ENCODE measurements at regions not wholly inside any gene's neighbourhood (a gene's known extent, or its start where the extent isn't known, plus 50 kb on each side); places are given as distances from the start of the nearest gene placed in this dataset.
"Not testable (repeated sequence)": the region's sequence is repeated elsewhere in the genome, so short reads cannot be mapped to it uniquely, and the experiment has no call there.

DNA sequence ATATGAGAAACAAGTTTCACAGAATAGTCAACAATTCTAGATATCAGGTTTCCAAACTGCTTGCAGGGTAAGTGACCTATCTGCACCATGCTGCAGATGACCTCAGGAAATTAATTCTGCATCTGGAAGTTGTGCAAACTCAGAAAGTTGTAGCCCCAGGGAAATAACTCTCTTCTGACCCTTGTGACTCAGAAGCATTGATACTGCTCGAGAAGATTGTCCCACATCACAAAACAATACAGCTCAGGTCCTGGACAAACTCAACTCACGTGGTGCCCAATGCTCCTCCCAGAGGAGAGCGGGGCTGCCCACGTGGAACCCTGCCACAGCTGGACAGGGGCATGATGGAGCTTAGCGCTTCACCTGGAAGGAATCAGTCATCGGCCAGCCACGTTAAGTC is 221.9 kb upstream of the LRRC61 start:
- DNase-seq (ENCODE audit: low spot score) = not testable (repeated sequence)

DNA sequence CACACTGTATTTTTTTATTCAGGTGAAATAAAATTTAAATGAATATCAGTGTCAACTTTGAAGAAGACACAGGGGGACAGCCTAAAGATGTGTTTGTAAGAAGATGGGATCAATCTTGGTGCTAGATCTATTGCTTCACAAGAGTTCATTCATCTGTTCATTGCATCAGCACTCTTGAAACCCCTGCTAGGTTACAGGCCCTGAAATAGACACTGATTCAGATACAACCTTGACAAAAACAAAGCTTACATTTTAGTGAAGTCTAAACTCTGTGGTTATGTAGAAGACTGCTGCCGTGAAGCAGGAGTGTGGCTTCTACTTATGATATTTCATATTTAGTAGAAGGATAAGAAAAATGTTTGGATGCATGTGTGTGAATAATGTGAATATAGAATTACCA is 215.9 kb upstream of the LRRC61 start:
- not testable (repeated sequence) for DNase-seq (ENCODE audit: low spot score)

DNA sequence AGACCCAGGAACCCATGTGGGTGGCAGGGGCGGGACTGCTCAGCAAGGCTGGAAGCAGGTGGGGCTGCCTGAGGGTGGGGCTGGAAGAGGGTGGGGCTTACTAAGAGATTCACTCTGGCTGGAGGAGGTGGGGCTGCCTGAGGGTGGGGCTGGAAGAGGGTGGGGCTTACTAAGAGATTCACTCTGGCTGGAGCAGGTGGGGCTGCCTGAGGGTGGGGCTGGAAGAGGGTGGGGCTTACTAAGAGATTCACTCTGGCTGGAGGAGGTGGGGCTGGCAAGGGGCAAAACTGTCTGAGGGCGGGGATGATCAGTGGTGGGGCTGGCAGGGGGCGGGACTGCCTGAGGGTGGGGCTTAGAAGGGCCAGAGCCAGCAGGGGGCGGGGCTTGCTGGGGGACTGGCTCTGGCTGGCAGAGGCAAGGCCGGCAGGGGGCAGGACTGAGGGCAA is 212.8 kb upstream of the LRRC61 start:
- DNase-seq (ENCODE audit: low spot score) = not testable (repeated sequence)

DNA sequence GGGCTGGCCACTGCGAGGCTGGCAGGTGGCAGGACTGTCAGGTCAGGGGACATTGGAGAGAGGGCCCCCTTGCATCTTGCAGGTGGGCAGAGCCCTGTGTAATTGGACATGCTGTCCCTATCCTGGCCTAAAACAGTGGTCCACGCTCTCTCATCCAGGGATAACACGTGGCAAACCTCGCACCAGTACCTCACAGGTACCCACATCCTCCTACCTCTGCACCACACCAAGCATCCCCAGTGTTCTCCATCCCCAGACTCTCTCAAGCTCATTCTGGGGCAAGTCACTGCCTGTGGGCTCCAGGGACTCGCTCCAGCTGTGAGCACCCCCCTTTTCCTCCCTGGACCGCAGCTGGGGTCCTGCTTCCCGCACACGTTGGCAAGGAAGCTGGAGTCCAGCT is 212.3 kb upstream of the LRRC61 start:
- not testable (repeated sequence) for DNase-seq (ENCODE audit: low spot score)

GRCh38 chr7:150111373-150112139 is 211.6 kb upstream of the LRRC61 start:
- not testable (repeated sequence) for DNase-seq (ENCODE audit: low spot score)

GRCh38 chr7:150113301-150113700 is 209.9 kb upstream of the LRRC61 start:
- not testable (repeated sequence) for DNase-seq (ENCODE audit: low spot score)

DNA sequence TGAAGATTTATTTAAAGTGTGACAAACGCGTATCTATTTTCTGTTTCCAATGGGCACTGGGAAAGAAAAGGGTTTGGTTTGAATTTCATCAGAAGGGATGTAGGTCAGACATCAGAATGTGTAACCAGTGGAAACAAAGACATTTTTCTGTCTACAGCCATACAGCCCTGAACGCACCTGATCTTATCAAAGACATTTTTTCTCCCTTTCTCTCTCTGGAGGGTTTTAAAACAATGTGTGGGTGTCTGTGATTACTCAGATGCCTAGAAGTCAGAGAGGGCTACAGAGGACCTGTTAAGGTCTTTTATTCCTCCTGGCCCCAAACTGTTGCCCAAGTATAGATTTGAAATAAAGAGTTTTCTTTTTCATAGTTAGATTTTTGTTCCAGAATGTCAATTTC is 208.6 kb upstream of the LRRC61 start:
- not testable (repeated sequence) for DNase-seq (ENCODE audit: low spot score)

DNA sequence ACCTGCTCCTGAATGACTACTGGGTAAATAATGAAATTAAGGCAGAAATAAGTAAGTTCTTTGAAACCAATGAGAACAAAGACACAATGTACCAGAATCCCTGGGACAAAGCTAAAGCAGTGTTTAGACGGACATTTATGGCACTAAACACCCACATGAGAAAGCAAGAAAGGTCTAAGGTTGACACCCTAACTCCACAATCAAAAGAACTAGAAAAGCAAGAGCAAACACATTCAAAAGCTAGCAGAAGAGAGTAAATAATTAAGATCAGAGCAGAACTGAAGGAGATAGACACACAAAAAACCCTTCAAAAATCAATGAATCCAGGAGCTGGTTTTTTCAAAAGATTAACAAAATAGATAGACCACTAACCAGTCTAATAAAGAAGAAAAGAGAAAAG is 203.2 kb upstream of the LRRC61 start:
- DNase-seq (ENCODE audit: low spot score) = not testable (repeated sequence)

GRCh38 chr7:150125831-150126230 is 197.3 kb upstream of the LRRC61 start:
- peak; percentile 21 for DNase-seq (ENCODE audit: low spot score)

GRCh38 chr7:150134451-150134850 is 188.7 kb upstream of the LRRC61 start:
- DNase-seq (ENCODE audit: low spot score) = not testable (repeated sequence)

- not testable (repeated sequence) for DNase-seq (ENCODE audit: low spot score)
Observed at GRCh38 chr7:150135620-150136190, 187.4 kb upstream of the LRRC61 start.

- not testable (repeated sequence) for DNase-seq (ENCODE audit: low spot score)
Observed at GRCh38 chr7:150139840-150140239, 183.3 kb upstream of the LRRC61 start.

GRCh38 chr7:150141525-150142345 is 181.4 kb upstream of the LRRC61 start:
- not testable (repeated sequence) for DNase-seq (ENCODE audit: low spot score)

GRCh38 chr7:150146124-150146523 is 177.0 kb upstream of the LRRC61 start:
- DNase-seq (ENCODE audit: low spot score) = not testable (repeated sequence)

DNA sequence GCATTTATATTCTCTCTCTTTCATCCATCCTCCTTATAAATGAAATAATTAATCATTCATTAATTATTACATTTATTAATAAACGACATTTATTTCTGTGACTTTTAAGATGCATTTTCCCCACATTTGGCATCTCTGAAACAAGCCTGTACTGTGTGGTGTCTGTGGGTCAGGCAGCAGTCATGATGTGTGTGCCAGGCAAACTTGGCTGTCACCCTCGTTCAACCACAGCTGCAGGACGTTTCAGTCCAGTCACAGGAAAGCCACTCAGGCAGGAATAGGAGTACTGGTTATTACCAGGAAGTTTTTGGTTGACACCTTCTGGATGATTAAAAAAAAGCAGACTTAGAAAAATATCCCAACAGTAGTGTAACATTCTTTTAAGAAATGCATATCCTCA is 175.6 kb upstream of the LRRC61 start:
- DNase-seq (ENCODE audit: low spot score) = not testable (repeated sequence)

DNA sequence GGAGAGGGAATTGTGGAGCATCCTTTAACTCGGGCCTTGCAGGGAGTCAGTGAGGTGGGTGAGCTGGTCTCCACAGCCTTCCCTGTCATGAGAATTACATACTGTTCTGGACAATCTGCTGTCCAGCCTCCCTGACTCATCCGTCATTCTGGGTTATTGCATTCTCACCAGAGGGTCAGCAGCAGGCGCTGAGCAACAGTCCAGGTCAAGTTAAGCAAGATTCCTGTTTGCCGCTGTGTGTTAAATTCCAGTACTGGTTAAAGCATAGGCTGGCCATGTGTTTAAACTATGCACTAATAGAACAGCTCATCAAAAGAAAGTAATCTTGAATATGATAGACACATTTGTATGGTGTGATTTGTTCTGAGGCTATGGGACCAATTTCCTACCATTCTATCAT is 167.1 kb upstream of the LRRC61 start:
- DNase-seq (ENCODE audit: low spot score) = not testable (repeated sequence)

DNA sequence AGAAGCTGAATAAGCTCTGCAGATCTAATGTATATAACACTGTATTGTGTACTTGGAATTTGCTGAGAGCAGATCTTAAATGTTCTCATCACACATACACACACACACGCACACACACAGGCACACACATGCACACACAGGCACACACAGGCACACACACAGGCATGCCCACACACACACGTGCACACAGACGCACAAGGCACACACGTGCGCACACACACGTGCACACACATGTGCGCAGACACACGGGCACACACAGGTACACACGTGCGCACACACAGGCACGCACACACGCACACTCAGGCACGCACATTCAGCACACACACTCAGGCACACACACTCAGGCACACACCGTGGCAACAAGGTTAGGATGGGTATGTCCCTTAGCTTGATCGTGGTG is 164.5 kb upstream of the LRRC61 start:
- DNase-seq (ENCODE audit: low spot score) = not testable (repeated sequence)

GRCh38 chr7:150169515-150169914 is 153.6 kb upstream of the LRRC61 start:
- DNase-seq (ENCODE audit: low spot score) = not testable (repeated sequence)

GRCh38 chr7:150169943-150170490 is 153.1 kb upstream of the LRRC61 start:
- not testable (repeated sequence) for DNase-seq (ENCODE audit: low spot score)

- not testable (repeated sequence) for DNase-seq (ENCODE audit: low spot score)
Observed at GRCh38 chr7:150183602-150184001, 139.6 kb upstream of the LRRC61 start.

GRCh38 chr7:150189963-150190362 is 133.2 kb upstream of the LRRC61 start:
- DNase-seq (ENCODE audit: low spot score) = not testable (repeated sequence)

GRCh38 chr7:150192541-150192940 is 130.6 kb upstream of the LRRC61 start:
- not testable (repeated sequence) for DNase-seq (ENCODE audit: low spot score)
